HG03135 (cell line): ENCODE measurements at regions not wholly inside any gene's neighbourhood (a gene's known extent, or its start where the extent isn't known, plus 50 kb on each side); places are given as distances from the start of the nearest gene placed in this dataset.

Source experiments
- ATAC-seq: cut with Tn5 transposase; IDR thresholded peaks from one replicate; pipeline ENCODE4 v1.9.1; 2021; ENCODE audit warnings: mild to moderate bottlenecking, moderate library complexity; ENCODE audit not compliant: unreplicated experiment

DNA sequence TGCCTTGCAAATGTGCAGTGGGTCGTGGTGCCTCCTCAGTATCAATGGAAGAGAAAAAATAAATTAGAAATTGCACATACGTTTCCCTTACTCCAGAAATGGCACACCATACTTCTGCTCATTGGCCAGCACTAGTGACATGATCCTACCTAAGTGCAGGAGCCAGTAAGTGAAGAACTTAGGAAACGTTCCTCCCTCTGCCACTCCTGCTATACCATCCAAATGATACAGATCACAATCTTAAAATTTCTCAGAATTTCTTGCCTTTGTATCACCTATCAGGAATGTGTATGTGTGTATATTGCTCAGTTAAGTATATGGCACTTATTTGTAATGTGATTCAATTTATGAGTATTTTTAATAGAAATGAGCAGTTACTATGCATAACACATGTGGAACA lies 237.0 kb upstream of the UBE2E3 start:
- ATAC-seq, result no peak

DNA sequence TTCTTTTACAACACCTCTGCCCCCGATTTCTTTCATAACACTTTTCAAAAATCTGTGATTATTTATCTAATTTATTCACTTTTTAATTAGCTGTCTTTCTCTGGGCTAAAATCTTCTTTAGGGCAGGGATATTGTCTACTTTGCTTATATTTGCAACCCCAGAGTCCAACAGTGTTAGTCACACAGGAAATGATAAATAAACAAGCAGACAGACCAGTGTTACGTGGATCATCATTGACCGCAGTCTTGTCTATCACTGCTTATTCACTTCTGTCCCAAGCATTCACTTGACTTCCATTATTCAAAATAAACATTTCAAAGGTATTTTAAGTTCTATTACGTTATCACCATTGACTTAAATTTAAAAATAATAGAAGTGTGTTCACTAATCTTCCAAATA lies 237.6 kb upstream of the UBE2E3 start:
- no peak for ATAC-seq

DNA sequence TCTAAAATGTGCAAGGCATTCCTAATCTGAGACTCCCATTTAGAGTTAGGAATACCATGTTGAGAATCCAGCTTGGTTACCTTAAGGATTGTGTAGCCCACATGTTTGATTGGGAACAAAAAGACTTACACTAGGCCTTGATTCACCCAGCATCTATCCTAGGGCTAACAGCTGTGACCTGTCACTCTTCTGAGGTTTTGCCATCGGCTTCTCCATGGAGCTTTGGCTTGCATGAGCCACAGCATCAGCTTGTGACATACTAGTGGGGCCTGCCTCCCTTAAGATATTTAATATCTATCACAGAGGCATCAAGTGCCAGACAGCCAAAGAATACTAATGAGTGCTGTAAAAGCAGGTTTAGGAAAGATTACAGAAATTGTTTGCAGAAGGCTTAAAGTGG lies 241.3 kb upstream of the UBE2E3 start:
- ATAC-seq, result no peak

DNA sequence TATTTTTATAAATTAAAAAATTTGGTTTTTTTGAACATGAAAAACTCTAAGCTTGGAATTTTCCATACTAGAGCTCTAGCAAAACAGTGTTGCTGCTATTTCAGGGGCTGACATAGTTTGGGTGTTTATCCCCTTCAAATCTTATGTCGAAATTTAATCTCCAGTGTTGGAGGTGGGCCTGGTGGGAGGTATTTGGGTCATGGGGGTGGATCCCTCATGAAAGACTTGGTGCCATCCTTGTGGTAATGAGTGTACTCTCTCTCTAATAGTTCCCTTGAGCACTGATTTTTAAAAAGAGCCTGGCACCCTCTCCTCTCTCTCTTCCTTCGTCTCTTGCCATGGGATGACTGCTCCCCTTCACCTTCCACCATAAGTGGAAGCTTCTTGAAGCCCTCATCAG lies 244.6 kb upstream of the UBE2E3 start:
- ATAC-seq, result no peak

DNA sequence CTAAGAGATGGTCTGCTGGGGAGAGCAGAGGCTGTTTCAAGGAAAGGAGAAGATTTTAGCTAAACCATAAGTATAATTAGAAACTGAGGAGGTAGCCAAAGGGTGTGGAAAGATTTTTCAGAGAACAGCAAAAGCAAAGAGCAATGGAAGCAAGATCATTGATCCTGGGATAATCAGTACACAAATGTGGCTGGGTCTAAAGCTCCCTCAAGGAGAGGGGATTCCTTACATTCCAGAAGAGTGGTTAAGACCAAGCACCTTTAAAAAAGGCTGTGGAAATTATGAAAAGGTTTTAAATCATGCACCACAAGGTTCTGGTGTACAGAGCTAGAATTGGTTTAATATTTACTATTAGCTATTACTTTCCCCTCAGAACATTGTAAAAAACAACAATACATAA lies 246.0 kb upstream of the UBE2E3 start:
- no peak for ATAC-seq

DNA sequence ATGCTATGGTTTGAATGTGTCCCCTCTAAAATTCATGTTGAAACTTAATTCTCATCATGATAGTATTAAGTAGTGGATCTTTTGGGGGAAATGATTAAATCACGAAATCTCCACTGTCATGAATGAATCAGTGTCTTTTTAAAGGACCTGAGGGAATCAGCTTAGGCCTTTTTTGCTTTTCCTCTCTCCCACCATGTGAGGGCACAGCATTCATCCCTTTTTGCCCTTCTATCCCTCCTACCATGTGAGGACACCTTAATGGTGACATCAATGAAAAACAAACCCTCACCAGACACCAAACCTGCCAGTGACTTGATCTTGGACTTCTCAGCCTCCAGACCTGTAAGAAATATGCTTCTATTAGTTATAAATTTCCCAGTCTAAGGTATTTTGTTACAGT lies 247.1 kb upstream of the UBE2E3 start:
- no peak for ATAC-seq

DNA sequence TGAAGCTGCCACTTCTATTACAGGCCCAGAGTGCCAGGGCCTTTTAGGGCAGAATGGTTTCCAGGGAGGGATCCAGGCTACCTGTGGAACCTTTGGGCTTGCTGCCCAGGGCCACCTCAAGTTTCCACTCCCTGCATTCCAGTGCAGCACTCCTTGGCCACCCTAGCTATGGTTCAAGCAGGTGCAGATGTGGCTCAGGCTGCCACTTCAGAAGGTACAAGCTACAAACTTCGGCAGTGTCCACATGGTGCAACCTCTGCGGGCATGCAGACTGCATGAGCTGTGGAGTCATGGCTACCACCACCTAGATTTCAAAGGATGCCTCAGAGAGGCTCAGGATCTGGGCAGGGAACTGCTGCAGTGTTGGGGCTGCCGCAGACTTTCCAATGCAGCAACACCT lies 248.1 kb upstream of the UBE2E3 start:
- no peak for ATAC-seq

DNA sequence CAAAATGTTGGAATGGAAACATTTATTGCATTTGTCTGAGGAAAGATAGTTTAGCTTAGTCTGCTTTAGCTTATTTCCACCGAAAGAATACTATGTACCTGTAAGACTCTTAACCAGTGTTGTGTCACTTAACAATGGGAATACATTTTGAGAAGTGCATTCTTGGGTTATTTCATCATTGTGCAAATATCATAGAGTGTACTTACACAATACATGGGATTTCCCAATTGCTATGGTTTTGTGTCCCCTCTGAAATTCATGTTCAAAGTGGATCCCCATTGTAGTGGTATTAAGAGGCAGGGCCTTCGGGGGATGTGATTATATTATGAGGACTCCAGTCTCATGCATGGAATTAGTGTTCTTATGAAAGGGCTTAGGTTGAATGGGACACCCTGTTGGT lies 249.4 kb upstream of the UBE2E3 start:
- ATAC-seq, result no peak

DNA sequence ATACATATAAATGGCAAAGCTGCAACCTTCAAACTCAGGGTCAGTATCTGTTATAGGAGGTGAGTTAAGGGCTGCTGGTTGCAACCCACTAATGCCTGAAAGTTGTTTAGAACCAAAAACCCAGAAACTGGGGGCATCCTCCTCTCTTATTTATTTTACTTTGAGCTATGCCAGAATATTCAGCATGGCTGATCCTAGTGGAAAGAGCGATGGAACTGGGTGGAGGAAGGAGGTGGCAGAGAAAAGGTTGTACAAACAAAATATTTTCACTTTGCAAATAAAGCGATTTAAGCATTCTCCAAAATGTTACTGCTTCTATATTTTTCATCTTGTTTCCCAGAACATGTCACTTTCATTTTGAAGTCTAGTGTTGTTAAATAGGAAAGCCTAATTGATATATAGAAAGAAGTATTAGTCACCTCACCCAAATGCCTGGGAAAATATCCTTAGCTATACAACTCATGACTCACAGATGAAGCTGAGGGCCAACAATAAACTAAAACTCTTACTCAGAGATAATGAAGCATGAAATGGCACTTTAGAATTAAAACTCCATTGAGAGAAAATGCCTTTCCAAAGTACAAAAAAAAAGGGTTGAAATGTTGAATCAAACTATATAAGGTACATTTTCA lies 251.4 kb upstream of the UBE2E3 start:
- ATAC-seq, result no peak

DNA sequence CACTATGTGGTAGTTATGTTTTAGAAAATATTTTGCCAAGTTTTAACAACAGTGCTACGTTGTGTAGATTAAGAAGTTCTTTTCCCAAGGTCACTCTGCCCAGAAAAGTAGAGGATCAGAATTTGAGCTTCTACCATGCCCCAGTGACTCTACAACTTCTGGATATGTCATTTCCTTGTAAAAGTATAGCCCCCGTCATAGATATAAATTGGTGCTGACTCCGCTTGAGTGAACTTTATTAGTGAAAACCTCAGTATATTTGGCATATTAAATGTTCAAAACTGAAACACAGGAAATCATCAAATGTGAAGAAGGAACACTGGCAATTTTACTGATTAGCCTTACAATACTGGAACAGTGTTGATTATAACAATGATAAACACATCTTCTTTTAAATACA lies 256.7 kb upstream of the UBE2E3 start:
- ATAC-seq, result no peak

DNA sequence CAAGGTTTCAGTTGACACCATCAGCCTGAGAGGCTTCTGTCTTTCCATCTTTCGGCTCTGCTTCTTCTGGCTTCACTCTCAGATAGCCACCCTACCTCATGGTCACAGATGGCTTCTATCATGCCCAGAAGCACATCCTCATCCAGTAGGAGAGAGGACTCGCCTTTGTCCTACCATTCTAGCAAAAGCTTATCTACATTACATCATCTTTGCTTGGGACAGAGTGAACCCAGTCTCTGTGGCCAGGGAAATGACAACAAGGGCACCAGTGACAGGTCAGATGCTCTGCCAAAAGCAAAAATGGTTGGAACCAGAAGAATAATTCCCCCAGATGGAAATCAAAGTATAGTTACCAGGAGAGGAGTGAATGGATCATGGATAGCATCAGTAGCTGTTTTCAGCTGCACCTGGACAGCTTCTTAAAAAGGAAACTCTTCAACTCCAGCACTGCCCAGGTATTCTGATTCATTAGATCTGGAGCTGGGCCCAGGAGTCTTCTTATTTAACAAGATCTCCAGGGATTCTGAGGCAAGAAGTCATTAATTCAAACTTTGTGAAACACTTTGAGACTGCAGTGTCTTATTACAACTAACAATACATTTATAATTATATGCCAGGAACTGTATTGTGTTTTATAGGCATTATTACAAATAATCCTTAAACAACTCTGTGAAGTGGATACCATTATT lies 257.7 kb upstream of the UBE2E3 start:
- ATAC-seq, result no peak

DNA sequence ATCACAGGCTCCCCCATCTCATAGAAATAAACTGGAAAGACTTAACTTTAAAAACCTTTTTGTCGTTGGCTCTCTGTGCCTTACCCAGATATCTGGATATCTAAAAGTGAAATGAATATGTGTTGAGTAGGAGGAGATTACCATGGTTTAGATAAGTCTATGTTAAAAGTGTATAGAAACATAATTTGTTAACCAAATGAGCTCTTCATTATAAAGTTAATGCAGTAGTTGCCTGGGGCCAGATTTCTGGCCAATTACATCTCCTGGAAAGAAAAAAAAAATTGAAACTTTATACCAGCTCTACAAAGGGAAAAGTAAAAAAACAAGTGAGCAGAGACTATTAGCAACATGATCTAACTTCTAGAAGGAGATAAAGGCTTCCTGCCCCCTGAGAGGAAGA lies 259.6 kb upstream of the UBE2E3 start:
- no peak for ATAC-seq

DNA sequence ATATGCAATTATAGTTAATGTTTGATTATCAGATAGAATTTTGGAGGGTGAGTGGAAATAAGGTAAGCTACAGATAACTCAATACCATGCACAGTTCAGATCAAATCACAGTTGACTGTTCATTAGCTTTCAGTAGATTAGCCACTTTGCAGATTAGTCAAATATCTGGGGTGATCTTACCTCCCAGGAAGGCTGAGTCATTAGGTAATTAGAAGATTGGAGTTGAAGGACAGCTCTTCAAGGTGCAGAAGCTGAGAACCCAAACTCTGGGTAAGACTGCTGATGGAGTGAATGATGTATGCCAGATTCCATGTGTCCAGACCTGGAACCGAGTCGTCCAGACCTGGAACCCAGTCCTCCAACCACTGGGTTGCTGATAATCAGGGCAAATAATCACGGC lies 262.8 kb upstream of the UBE2E3 start:
- ATAC-seq, result no peak

DNA sequence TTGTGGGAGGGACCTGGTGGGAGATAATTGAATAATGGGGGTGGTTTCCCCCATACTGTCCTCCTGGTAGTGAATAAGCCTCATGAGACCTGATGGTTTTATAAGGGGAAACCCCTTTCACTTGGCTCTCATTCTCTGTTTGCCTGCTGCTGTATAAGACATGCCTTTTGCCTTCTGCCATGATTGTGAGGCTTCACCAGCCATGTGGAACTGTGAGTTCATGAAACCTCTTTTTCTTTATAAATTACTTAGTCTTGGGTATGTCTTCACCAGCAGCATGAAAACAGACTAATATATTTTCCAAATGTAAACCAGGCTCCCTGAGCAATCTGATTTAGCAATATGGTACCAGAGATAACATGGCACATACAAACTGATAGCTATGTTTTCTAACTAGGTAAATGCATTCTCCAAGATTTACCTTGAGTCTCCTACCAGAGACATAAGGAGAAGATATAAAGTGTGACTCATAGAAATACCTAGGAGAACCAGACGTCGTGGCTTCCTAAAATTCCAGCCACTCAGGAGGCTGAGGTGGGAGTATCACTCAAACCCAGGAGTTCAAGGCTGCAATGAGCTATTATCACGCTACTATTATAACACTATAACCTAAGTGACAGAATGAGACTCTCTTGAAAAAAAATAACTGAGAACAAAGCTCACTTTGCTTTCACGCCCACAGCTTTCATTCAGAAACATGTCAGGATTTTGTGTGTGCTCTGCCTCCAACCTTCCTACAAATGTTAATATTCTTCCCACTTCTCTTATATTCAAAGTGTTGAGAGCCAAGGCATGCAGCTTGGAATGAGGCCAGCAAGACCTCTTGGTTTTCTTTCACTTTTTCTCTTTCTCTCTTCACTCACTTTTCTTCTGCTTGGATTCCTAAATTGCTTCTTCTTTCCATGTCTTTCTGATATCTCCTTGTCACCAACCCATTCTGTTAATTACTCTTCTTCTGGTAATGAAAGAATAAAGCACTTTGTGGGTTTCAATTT lies 263.9 kb upstream of the UBE2E3 start:
- no peak for ATAC-seq

DNA sequence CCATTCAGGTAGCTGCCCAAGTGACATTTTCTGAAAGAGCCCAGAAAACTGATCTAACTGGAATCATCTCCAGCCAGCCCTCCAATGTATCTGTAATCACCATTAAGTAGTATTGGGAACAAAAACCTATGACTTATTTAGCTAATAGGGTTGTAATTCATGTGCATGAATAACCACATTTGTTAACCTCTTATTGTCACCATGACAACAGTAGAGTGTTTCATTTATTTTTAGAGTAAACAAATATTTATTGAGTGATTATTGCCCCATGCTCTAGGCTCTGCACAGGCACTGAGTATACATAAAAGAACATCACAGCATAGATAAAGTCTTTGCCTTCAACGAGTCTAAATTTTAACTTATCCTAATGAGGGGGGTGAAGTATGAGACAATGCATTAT lies 265.4 kb upstream of the UBE2E3 start:
- ATAC-seq, result no peak

DNA sequence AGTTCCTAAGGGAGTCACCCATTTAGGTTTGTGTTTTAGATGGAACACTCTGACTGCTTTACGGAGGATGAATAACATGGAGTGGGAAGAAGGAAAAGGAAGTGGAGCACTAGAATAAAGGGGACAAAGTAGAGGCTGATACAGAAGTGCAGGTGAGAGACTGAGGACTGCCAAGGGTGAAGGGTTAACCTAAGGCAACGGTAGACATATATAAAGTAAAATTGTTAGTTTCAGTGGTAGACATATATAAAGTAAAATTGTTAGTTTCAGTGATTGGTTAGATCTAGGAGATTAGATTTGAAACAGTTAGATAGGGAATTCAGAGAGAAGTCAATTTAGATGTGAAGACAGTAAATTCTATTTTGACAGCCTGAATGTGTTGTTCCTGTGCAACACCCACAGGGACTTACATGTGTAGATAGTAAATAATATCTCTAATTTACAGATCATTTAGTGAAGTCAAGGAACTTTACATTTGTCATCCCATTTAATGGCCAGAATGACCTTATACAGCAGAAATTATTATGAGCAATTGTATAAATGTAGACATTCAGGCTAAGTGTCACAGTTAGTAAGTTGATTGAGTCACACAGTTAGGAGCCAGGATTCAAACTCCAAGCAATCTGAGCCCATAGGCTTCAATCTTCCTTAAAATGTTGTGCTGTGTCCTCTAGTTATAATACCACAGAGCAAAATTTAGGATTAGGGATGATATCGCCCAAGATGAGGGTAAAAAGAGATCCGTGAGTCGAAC lies 270.8 kb upstream of the UBE2E3 start:
- no peak for ATAC-seq

DNA sequence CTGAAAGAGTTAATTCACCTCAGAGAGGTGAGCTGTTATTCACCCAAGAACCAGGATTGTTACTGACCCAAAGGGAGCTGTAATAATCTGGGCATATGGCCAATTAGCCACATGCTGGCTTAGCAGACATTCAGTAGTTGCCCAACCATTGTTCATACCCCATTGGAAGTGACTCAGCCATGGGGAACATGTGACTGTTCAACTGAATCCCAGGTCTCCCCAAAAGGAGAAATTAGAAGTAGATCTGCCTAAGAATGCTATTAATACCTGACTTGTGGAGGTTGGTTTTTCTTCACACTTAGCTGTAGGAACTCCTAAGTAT lies 272.6 kb upstream of the UBE2E3 start:
- no peak for ATAC-seq

DNA sequence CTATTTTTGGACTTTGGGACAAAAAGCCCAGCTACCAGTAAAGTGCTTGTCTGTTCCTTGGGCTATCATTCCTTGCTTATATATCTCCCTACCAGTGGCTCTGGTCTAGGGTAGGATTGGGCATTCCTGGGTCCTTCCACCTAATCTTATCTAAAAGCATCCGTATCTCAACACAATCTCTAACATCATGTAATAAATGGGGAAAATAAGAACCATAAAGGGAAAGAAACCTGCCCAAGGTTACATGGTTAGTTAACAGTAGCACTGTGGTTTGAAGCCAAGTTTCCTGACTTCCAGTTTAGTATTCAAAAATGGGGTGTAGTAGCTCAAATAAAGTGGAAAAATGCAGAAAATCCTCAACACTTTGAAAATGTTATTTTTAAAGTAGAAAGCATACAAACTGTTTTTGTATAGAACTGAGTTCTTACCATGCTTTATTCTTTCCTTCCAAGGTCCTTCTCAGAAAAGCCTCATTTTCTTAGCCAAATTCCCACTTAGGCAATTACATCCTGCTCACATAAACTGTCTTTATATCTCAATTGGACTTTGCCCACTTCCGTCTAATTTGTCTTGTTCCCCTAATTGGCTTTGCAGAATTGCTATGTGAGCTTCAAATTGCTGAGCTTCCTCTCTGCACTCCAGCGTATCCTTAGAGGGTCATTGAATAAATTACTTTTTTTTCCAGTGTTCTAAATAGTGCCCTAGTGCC lies 273.1 kb upstream of the UBE2E3 start:
- ATAC-seq, result no peak

DNA sequence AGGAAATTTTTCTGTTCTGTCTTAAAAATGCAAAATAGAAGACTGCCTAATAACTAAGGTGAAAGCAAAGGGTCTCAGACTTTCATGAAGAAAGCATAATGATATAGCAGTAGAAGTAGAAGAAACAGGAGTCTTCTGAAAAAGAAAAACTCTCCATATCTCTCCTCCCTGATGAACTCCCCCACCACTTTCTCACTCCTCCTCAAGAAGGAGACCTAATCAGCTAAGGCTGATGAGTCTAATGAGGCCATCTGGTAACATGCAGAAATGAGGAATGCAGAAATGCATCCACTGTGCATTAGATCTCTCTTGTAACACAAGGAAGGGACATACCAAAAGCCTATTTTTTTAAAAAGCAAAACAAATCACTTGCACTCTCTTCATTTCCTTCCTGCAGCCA lies 273.7 kb upstream of the UBE2E3 start:
- ATAC-seq, result no peak

DNA sequence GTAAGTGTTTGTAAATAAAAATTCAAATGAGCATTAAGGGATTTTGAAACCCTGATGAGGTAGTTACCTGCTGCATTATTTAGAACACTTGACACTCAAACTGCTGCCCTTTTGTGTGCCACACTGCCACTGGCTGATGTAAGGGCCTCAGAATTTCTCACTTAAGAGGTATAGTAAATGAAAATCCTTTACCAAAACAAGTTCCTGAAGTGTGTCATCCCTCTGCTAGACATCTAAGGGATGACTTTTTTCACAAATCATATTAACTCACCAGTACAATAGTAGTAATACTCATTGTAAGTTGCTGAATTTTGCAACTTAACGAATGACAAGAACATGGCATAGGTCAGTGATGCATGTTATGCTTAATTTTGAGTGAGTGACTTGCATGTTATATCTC lies 274.9 kb upstream of the UBE2E3 start:
- ATAC-seq, result no peak

DNA sequence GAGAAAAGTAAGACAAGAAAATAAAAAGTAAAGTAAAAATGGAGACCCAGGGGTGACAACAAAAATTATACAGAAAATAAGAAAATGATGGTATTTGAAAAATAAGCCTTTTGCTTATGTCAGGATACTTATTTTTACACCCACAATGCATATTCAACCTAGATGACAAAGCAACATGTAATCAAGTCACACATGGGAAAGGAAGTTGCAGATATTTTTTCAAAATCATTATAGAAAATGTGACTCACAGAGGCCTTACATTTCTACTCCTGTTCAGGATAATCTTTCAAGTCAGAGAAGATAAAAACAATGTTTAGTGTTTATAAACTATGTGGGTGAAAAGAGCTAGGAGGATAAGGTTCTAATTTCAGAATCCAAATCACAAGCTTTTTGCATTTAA lies 275.3 kb upstream of the UBE2E3 start:
- ATAC-seq, result no peak
